ENCODE measurements at regions not wholly inside any gene's neighbourhood (a gene's known extent, or its start where the extent isn't known, plus 50 kb on each side); places are given as distances from the start of the nearest gene placed in this dataset.

DNA sequence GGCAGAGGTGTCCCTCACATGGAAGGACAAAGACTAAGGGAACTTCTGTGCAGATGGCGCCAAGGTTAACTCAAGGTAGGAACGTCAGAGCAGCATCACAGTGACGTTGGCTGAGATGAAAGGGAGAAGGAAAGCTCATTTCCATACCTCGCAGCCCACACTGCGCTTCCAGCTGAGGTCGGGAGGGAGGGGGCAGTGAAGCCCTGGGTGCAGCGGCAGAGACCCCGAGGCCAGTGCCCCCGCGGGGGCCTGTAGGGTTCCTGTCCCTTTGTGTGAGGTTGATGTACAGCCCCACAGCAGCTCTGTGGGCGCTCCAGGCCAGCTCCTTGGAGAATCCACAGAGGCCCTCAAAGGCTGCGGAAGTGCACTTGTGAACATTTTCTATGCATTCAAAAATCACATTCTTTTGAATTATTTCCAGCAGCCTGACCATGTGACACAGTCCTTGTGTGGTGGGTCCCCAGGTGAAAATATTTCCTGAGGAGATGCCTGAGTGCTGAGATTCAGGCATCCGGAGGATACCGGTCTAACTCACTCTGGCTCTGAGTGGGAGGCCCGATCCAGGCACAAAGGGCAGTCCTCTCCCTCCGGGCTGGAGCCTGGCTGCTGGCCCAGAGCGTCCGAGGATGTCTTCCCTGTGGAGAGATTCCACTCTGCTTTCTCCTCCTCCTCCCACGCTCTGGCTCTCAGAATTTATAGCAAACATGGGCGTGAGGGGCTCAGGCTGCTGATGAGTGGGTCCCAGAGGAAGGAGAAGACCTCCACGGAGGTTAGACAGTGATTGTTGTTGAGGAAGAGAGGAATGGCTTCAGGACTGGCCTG lies 150.7 kb downstream of the ICE1 start:
- DNase-seq: no peak
- intact Hi-C loops (cut with micrococcal nuclease): no loop called here
- H3K4me1 Mint-ChIP-seq: no peaks in the 10 kb centered on the region
- no peaks in the 10 kb centered on the region for H3K9me3 Mint-ChIP-seq
- H3K4me3 Mint-ChIP-seq: no peak overlapping the region
- peaks cover 3% of the 10 kb centered on the region for H3K27me3 Mint-ChIP-seq
- no peak overlapping the region for H3K27ac Mint-ChIP-seq
- no peaks in the 10 kb centered on the region for H3K36me3 Mint-ChIP-seq (ENCODE audit: low read depth)

DNA sequence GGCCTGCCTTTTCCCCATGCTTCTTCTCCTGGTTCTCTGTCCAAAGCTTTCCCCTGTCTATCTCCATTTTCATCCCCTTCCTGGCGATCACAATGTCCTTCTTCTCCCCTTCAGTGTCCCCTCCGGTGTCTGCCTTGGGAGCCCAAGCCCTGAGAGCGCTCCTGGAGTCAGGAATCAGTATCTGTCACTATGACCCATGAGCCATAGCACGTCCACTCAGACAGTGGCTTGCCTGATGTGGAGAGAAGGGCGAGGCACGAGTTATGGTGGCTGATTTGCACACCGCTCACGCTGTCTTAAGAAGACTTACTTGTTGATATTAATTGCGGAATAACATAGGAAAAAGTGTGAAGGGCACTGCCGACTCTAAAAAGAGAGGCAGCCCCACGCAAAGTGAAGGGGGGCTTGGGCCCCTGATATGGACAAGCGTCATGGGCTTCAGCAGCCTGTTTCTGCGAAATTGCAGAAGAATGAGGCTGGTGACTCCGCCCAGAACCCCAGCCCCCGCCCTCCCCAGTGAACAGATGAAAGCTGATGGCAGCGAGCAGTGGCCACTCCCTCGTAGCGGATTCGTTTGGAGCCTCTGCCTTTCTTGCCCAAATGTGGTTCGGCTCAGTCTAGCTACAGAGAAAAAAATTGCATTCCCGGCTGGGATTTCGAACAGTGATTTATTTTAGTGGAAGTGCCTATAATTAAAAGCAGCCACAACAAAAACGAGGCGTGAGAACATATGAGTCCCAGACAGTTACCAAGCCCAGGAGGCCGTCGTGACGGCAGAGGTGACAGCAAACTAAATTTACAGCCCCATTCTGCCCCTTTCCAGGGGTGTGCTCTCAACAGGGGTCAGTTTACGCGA lies 149.8 kb downstream of the ICE1 start:
- Mint-ChIP-seq H3K27ac (no peak overlapping the region), H3K9me3 (no peaks in the 10 kb centered on the region), H3K4me3 (no peak overlapping the region), H3K36me3 (ENCODE audit: low read depth) (no peaks in the 10 kb centered on the region), H3K27me3 (peaks cover 3% of the 10 kb centered on the region), H3K4me1 (no peaks in the 10 kb centered on the region)
- no peak for DNase-seq
- intact Hi-C loops (cut with micrococcal nuclease): no loop called here

DNA sequence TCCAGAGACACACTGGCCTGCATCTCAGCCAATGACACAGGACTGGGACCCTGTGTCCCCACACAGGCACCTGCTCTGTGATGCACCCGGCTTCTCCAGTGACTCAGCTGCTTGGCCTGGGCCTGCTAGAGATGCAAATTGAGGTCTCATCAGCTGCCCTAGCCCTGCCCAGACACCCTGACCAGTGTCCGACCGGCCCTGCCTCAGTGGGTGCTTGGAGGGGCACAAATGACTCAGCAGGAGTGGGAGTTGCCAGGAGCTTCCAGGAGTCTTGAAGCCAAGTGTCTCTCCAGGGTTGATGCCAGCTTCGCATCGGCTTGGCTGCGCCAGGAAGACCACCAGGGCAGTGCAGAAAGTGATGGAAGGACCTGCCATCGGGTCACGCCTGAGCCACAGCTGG lies 148.2 kb downstream of the ICE1 start:
- H3K36me3 Mint-ChIP-seq (ENCODE audit: low read depth): no peaks in the 10 kb centered on the region
- intact Hi-C loops (cut with micrococcal nuclease): no loop called here
- peaks cover 3% of the 10 kb centered on the region for H3K27me3 Mint-ChIP-seq
- no peaks in the 10 kb centered on the region for H3K4me1 Mint-ChIP-seq
- DNase-seq: no peak
- H3K4me3 Mint-ChIP-seq: no peak overlapping the region
- H3K27ac Mint-ChIP-seq: no peak overlapping the region
- no peaks in the 10 kb centered on the region for H3K9me3 Mint-ChIP-seq

DNA sequence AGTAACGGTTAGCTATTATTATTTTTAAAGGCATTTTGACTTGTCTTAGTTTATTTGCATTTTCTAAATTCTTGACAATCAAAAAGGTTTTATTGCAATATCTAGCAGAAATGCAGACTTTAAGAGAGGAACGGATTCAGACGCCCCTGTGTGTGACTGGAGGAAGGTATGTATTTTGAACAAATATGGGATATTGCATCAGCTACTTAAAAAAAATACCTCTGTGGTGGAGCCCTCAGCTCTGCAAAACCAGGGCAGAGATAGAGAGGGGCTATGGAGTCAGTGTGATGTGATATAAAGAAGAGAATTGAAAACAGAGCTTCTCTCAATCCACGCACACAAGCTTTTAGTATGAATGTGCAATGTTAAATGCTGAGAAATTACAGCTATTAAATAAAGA lies 142.4 kb downstream of the ICE1 start:
- intact Hi-C loops (cut with micrococcal nuclease): no loop called here
- Mint-ChIP-seq H3K36me3 (ENCODE audit: low read depth) (no peaks in the 10 kb centered on the region), H3K4me1 (no peaks in the 10 kb centered on the region), H3K27ac (no peak overlapping the region), H3K4me3 (no peak overlapping the region), H3K27me3 (peaks cover 6% of the 10 kb centered on the region), H3K9me3 (no peaks in the 10 kb centered on the region)
- no peak for DNase-seq

DNA sequence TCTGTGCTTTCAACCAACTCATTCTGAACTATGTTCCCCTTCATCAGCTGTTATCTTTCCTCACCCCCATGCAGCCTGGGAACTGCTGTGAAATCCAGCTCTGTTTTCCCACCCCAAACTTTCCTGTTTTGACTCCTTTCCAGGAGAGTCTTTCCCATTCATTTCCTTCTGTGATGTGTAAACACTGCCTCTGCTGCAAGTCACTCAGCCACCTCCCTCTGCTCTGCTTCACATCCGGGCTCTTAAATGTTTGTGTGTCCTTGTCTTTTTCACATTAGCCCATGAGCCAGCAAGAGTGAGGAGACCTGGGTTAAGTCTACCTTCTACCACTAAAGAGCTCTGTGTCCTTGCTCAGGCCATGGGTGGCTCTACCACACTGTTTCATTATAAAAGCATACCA lies 137.5 kb downstream of the ICE1 start:
- Mint-ChIP-seq H3K9me3 (no peaks in the 10 kb centered on the region), H3K4me3 (no peak overlapping the region), H3K27me3 (peaks cover 11% of the 10 kb centered on the region), H3K4me1 (no peaks in the 10 kb centered on the region), H3K27ac (no peak overlapping the region), H3K36me3 (ENCODE audit: low read depth) (no peaks in the 10 kb centered on the region)
- no peak for DNase-seq
- intact Hi-C loops (cut with micrococcal nuclease): no loop called here

DNA sequence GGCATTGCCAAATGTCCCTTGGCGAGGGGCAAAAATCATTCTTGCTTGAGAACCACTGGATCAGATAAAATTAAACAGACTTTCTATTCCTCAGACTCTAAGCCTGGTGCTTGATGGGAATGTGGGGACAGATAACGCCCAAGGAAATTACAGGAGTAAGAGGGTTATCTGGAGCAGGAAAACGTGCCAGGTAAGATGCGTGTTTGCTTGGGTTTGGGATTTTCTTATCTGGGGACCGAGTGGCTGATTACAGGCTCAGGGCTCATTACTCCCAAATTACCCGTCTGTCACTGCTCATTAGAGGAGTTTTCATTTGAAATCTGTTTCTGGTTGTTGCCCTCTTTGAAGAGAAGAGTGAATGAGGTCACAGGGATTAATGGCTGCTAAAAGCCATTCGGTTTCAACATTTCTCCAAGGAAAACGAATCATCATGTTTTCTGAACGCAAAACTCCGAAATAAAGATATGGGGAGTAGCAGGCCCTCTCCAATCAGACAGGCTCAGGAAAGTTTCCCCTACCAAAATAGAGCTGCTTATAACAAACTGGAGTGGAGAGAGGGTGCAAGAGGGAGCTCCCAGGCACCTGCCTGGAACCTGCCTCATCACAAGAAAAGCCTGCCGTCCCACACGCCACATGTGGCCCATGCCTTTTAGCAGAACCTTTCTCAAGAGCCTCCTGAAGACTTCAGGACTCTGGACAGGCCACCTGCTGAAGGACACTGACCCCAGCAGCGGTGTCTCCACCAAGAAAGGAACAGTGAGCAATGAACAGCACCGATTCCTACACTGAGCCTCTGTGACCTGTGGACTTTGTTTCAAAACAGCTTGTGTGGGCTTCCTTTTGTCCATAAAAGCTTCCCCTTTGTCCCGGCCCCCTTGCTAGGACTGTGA lies 136.4 kb downstream of the ICE1 start:
- intact Hi-C loops (cut with micrococcal nuclease): no loop called here
- H3K36me3 Mint-ChIP-seq (ENCODE audit: low read depth): no peaks in the 10 kb centered on the region
- peaks cover 11% of the 10 kb centered on the region for H3K27me3 Mint-ChIP-seq
- no peak overlapping the region for H3K27ac Mint-ChIP-seq
- no peak for DNase-seq
- no peak overlapping the region for H3K4me3 Mint-ChIP-seq
- H3K9me3 Mint-ChIP-seq: no peaks in the 10 kb centered on the region
- H3K4me1 Mint-ChIP-seq: no peaks in the 10 kb centered on the region

DNA sequence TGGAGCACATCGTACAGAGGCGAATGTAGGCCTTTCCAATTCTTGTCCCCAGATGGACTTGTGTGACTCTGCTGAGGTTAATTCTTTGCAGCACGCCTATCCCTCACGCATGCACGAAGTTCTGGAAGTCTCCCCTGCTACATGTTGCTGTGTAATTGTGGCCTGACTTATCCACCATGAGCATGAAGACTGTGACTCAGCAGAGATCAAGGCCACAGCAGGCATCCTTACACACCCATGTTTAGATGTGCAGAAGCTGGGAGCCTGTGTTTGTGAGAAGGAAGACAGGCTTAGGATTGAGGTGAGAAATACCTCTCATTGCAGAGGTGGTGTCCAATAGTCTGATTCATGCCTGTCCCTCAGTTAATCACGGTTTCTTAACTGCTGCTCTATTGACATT lies 135.6 kb downstream of the ICE1 start:
- H3K4me3 Mint-ChIP-seq: no peak overlapping the region
- H3K27me3 Mint-ChIP-seq: peaks cover 8% of the 10 kb centered on the region
- H3K27ac Mint-ChIP-seq: no peak overlapping the region
- no peak for DNase-seq
- H3K36me3 Mint-ChIP-seq (ENCODE audit: low read depth): no peaks in the 10 kb centered on the region
- no peaks in the 10 kb centered on the region for H3K9me3 Mint-ChIP-seq
- intact Hi-C loops (cut with micrococcal nuclease): no loop called here
- H3K4me1 Mint-ChIP-seq: no peaks in the 10 kb centered on the region

DNA sequence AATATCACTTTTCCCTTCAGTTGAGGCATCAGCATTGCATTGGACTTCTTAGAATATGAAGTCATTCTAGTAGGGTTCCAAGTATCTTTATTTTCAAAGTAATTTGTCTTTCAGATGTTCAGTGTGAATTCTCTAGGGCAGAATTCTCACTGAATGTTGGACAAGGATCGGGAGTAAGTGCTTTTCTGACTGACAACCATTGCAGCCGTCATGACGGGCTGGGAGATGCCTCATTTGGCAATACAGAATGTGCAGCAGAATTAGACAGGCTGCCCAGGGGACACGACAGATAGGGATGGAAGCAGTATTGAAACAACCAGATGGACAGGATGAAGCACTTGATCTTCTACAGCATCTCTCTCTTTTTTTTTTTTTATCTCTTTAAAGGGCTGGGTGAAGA lies 129.0 kb downstream of the ICE1 start:
- Mint-ChIP-seq H3K9me3 (peaks cover 6% of the 10 kb centered on the region), H3K4me1 (no peaks in the 10 kb centered on the region), H3K27me3 (peaks cover 2% of the 10 kb centered on the region), H3K27ac (no peak overlapping the region), H3K36me3 (ENCODE audit: low read depth) (no peaks in the 10 kb centered on the region), H3K4me3 (no peak overlapping the region)
- DNase-seq: no peak
- intact Hi-C loops (cut with micrococcal nuclease): no loop called here

DNA sequence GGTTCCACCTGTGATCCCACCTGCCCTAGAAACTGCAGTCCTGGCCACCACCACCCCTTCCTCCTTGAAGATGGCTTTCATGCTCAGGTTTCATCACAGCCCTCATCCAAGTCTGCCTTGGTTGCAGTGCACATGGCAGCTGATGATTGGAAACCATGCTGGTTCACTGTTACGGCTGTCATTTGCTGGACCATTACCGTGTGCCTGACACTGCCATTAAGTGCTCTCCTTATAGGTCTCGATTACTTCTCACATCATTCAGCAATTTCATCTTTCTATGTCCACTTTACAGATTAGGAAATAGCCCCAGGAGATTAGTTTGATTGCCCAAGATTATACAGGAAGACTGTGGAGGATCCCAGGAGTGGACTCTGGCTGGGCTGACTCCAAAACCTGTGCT lies 123.9 kb downstream of the ICE1 start:
- no peaks in the 10 kb centered on the region for H3K4me1 Mint-ChIP-seq
- H3K27ac Mint-ChIP-seq: no peak overlapping the region
- H3K9me3 Mint-ChIP-seq: peaks cover under 1% of the 10 kb centered on the region
- intact Hi-C loops (cut with micrococcal nuclease): no loop called here
- H3K27me3 Mint-ChIP-seq: peaks cover 3% of the 10 kb centered on the region
- no peaks in the 10 kb centered on the region for H3K36me3 Mint-ChIP-seq (ENCODE audit: low read depth)
- no peak for DNase-seq
- no peak overlapping the region for H3K4me3 Mint-ChIP-seq

DNA sequence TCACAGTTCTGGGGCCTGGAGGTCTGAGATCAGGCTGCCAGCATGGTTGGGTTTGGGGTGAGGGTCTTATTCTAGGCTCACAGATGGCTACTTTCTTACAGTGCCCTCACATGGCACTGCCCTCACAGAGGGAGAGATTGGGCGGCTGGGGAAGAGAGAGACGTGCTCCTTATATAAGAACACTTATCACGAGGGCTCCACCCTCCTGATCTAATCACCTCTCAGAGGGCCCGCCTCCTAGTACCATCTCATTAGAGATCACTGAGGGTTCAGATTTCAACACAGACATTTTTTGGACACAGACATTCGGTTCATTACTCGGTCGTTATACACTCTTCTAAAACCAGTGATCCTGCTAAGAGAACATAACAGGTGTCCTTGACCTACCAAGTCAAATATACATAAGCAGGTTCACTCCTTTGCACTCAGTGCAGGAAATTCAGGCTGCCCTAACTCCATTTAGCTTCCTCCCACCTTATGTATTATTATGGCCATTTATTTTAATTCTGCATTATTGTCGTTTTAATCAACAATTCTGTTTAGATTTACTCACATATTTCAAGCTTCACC lies 121.7 kb downstream of the ICE1 start:
- peaks cover 5% of the 10 kb centered on the region for H3K9me3 Mint-ChIP-seq
- no peak for DNase-seq
- H3K4me1 Mint-ChIP-seq: no peaks in the 10 kb centered on the region
- intact Hi-C loops (cut with micrococcal nuclease): no loop called here
- no peak overlapping the region for H3K27ac Mint-ChIP-seq
- H3K27me3 Mint-ChIP-seq: peaks cover 3% of the 10 kb centered on the region
- no peaks in the 10 kb centered on the region for H3K36me3 Mint-ChIP-seq (ENCODE audit: low read depth)
- H3K4me3 Mint-ChIP-seq: no peak overlapping the region

DNA sequence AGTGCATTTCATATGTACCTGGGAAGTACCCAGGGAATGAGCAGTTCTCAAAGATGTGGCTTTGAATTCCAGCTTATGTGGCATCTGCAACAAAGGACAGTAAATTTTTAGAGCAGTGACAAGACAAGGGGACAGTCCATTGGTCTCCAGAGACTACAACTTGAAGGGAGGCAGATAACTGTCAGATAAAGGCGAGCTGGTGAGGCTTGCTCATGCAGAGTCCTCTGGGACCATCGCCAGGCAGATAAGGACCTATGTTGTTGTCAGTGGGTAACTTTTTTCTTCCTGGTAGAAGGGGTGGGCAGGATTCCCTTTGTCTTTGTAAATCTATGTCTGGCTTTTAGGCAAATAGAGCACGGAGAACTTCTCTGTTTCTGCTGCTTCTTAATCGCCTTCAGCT lies 120.2 kb downstream of the ICE1 start:
- Mint-ChIP-seq H3K4me3 (no peak overlapping the region), H3K9me3 (peaks cover 5% of the 10 kb centered on the region), H3K36me3 (ENCODE audit: low read depth) (no peaks in the 10 kb centered on the region), H3K27ac (no peak overlapping the region), H3K27me3 (peaks cover 3% of the 10 kb centered on the region), H3K4me1 (no peaks in the 10 kb centered on the region)
- DNase-seq: no peak
- intact Hi-C loops (cut with micrococcal nuclease): no loop called here

DNA sequence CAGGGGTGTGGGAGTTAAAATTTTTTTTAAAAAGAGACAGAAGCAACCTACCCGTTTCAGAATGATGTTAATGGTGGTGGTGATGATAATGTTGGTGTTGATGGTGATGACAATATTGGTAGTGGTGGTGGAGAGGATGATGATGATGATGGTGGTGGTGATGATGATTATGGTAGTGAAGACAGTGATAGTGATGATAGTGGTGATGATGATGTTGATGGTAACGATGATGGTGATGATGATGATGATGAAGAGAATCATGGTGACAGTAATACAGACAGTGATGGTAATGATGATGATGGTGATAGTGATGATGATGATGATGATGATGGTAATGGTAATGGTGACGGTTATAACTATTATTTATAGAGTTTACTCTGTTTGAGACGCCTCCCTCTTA lies 117.6 kb downstream of the ICE1 start:
- Mint-ChIP-seq H3K4me3 (no peak overlapping the region), H3K27ac (no peak overlapping the region), H3K9me3 (peaks cover 5% of the 10 kb centered on the region), H3K36me3 (ENCODE audit: low read depth) (no peaks in the 10 kb centered on the region), H3K27me3 (peaks cover 3% of the 10 kb centered on the region), H3K4me1 (no peaks in the 10 kb centered on the region)
- intact Hi-C loops (cut with micrococcal nuclease): no loop called here
- no peak for DNase-seq
